HG03039 (cell line): ENCODE measurements at regions not wholly inside any gene's neighbourhood (a gene's known extent, or its start where the extent isn't known, plus 50 kb on each side); places are given as distances from the start of the nearest gene placed in this dataset.
A peak's percentile ranks its signal among the peaks of the same experiment; 100 is the strongest.
"Not testable (repeated sequence)": the region's sequence is repeated elsewhere in the genome, so short reads cannot be mapped to it uniquely, and the experiment has no call there.

Experiments used
- ATAC-seq: cut with Tn5 transposase; IDR thresholded peaks from one replicate; pipeline ENCODE4 v1.9.1; 2021; ENCODE audit warnings: mild to moderate bottlenecking, moderate library complexity; ENCODE audit not compliant: unreplicated experiment

- ATAC-seq = no peak
Measured at GRCh38 chr14:57150449-57150848, 118.3 kb downstream of the EXOC5 start.

GRCh38 chr14:57139173-57139572 lies 129.5 kb downstream of the EXOC5 start:
- ATAC-seq = no peak

GRCh38 chr14:57136669-57137328 lies 131.9 kb downstream of the EXOC5 start:
- ATAC-seq = no peak

GRCh38 chr14:57127809-57128208 lies 140.9 kb downstream of the EXOC5 start:
- ATAC-seq = not testable (repeated sequence)

- ATAC-seq = no peak
Measured at GRCh38 chr14:57122129-57122528, 146.6 kb downstream of the EXOC5 start.

- not testable (repeated sequence) for ATAC-seq
Measured at GRCh38 chr14:57112072-57112807, 156.5 kb downstream of the EXOC5 start.

- ATAC-seq = not testable (repeated sequence)
Measured at GRCh38 chr14:57110411-57110810, 158.3 kb downstream of the EXOC5 start.

- ATAC-seq = no peak
Measured at GRCh38 chr14:57091030-57091608, 177.6 kb downstream of the EXOC5 start.

- ATAC-seq = no peak
Measured at GRCh38 chr14:57089901-57090300, 178.8 kb downstream of the EXOC5 start.

GRCh38 chr14:57087841-57088240 lies 180.9 kb downstream of the EXOC5 start:
- no peak for ATAC-seq

- no peak for ATAC-seq
Measured at GRCh38 chr14:57086271-57087162, 182.2 kb downstream of the EXOC5 start.

GRCh38 chr14:57085801-57086200 lies 182.9 kb downstream of the EXOC5 start:
- ATAC-seq = no peak

- ATAC-seq = no peak
Measured at GRCh38 chr14:57085043-57085442, 183.7 kb downstream of the EXOC5 start.

- ATAC-seq = no peak
Measured at GRCh38 chr14:57080691-57081090, 188.0 kb downstream of the EXOC5 start.

- ATAC-seq = no peak
Measured at GRCh38 chr14:57078054-57078453, 190.7 kb downstream of the EXOC5 start.

GRCh38 chr14:57073986-57074385 lies 194.7 kb downstream of the EXOC5 start:
- ATAC-seq = no peak

- no peak for ATAC-seq
Measured at GRCh38 chr14:57071639-57072038, 197.1 kb downstream of the EXOC5 start.

- no peak for ATAC-seq
Measured at GRCh38 chr14:57069702-57070101, 199.0 kb downstream of the EXOC5 start.

- no peak for ATAC-seq
Measured at GRCh38 chr14:57068511-57068910, 200.2 kb downstream of the EXOC5 start.

- ATAC-seq = peak; percentile 53
Measured at GRCh38 chr14:57066887-57067513, 201.7 kb downstream of the EXOC5 start.

- ATAC-seq = no peak
Measured at GRCh38 chr14:57066463-57066862, 202.2 kb downstream of the EXOC5 start.
